ENCODE measurements at regions not wholly inside any gene's neighbourhood (a gene's known extent, or its start where the extent isn't known, plus 50 kb on each side); places are given as distances from the start of the nearest gene placed in this dataset.

- TF ChIP-seq POLR2A (IDR thresholded peaks at IDR 0.05) (no peak), CTCF (IDR thresholded peaks at IDR 0.05) (no peak), EP300 (IDR thresholded peaks at IDR 0.05) (no peak)
Observed at GRCh38 chr5:103477678-103478077, 84.9 kb downstream of the NUDT12 start.
